OCI-LY7 (cell line): ENCODE measurements at regions not wholly inside any gene's neighbourhood (a gene's known extent, or its start where the extent isn't known, plus 50 kb on each side); places are given as distances from the start of the nearest gene placed in this dataset.

ENCODE experiments used
- CTCF ChIP-seq: fragments of 200-600 bp; sonication (generic); conservative IDR thresholded peaks from 2 replicates; pipeline ENCODE4 v1.5.1; 2014; ENCODE audit warnings: mild to moderate bottlenecking, antibody characterized with exemption, low read length, moderate library complexity, mixed read lengths
- EZH2phosphoT487 ChIP-seq: fragments of 200-600 bp; sonication (generic); IDR thresholded peaks from 2 replicates; pipeline ENCODE4 v1.6.1; 2018; ENCODE audit warnings: low read depth, borderline replicate concordance, mild to moderate bottlenecking, mixed run types, antibody characterized with exemption, low read length, moderate library complexity, mixed read lengths

GRCh38 chrX:101813200-101813599 lies 118.6 kb downstream of the ZMAT1 start:
- TF ChIP-seq EZH2phosphoT487: no peak
- no peak for TF ChIP-seq CTCF
